ENCODE measurements at regions not wholly inside any gene's neighbourhood (a gene's known extent, or its start where the extent isn't known, plus 50 kb on each side); places are given as distances from the start of the nearest gene placed in this dataset.

- TF ChIP-seq POLR2AphosphoS5 (IDR thresholded peaks at IDR 0.05; ENCODE audit: borderline replicate concordance, low read depth, low read length) (no peak), EZH2 (IDR thresholded peaks at IDR 0.05) (no peak)
Measured at GRCh38 chr3:110324171-110324705, 747.4 kb upstream of the NECTIN3 start.

Measured in SK-N-MC (cell line).